Peyer's patch (tissue), 4 donors: ENCODE measurements at regions not wholly inside any gene's neighbourhood (a gene's known extent, or its start where the extent isn't known, plus 50 kb on each side); places are given as distances from the start of the nearest gene placed in this dataset.

Experiments used
- DNase-seq, 3 donors: peaks; one replicate each; pipeline ENCODE4 v3.0.0-alpha.2; 2017 to 2019
- H3K27ac ChIP-seq, 4 donors: fragments of 200-600 bp; sonication (generic); one replicate each; pipeline ENCODE4 v1.5.1; 2016 to 2019
- H3K27me3 ChIP-seq, 2 donors: fragments of 200-600 bp; sonication (generic); one replicate each; pipeline ENCODE4 v1.5.1; 2019
- H3K36me3 ChIP-seq, 3 donors: fragments of 200-600 bp; sonication (generic); one replicate each; pipeline ENCODE4 v1.5.1; 2016 to 2019
- H3K4me1 ChIP-seq, 4 donors: fragments of 200-600 bp; sonication (generic); one replicate each; pipeline ENCODE4 v1.5.1; 2016 to 2019
- H3K4me3 ChIP-seq, 4 donors: fragments of 200-600 bp; sonication (generic); 1 replicate in 3 of 4; 2 replicates in 1 of 4; pipeline ENCODE4 v1.5.1; 2016 to 2019; ENCODE audit warnings: mild to moderate bottlenecking in 1 of 4
- H3K9me3 ChIP-seq, 4 donors: fragments of 200-600 bp; sonication (generic); one replicate each; pipeline ENCODE4 v1.5.1; 2016 to 2019; ENCODE audit warnings: mild to moderate bottlenecking in 1 of 4
- CTCF ChIP-seq, 6 experiments: fragments of 450-650 bp in 4 of 6; fragments of 200-600 bp in 2 of 6; sonication (generic) in 1 of 6; IDR thresholded peaks; one replicate each; pipeline ENCODE4 v1.5.1; 2017 to 2019; ENCODE audit warnings: antibody characterized with exemption in 6 of 6, mild to moderate bottlenecking in 3 of 6, moderate library complexity in 1 of 6
- POLR2A ChIP-seq, 2 donors: fragments of 450-650 bp; IDR thresholded peaks; one replicate each; pipeline ENCODE4 v1.5.1; 2017; ENCODE audit warnings: antibody characterized with exemption in 2 of 2, mild to moderate bottlenecking in 2 of 2, moderate library complexity in 2 of 2

GRCh38 chr5:2992806-2993205 is 241.3 kb upstream of the IRX2 start:
- no peaks in the 10 kb centered on the region for H3K4me1 ChIP-seq
- H3K9me3 ChIP-seq, result no peaks in the 10 kb centered on the region
- no peaks in the 10 kb centered on the region for H3K27me3 ChIP-seq
- no peak overlapping the region for H3K27ac ChIP-seq
- no peak for TF ChIP-seq POLR2A (IDR thresholded peaks at IDR 0.05)
- TF ChIP-seq CTCF (IDR thresholded peaks at IDR 0.05), result no peak
- DNase-seq, result no peak
- no peak overlapping the region for H3K4me3 ChIP-seq
- H3K36me3 ChIP-seq, result no peaks in the 10 kb centered on the region

GRCh38 chr5:2991884-2992283 is 240.4 kb upstream of the IRX2 start:
- TF ChIP-seq CTCF (IDR thresholded peaks at IDR 0.05) (no peak), POLR2A (IDR thresholded peaks at IDR 0.05) (no peak)
- no peak overlapping the region for H3K27ac ChIP-seq

GRCh38 chr5:2989517-2989916 is 238.0 kb upstream of the IRX2 start:
- Histone ChIP-seq H3K4me1 (no peaks in the 10 kb centered on the region), H3K27me3 (no peaks in the 10 kb centered on the region), H3K9me3 (no peaks in the 10 kb centered on the region), H3K36me3 (no peaks in the 10 kb centered on the region), H3K27ac (no peak overlapping the region), H3K4me3 (no peak overlapping the region)
- DNase-seq, result no peak
- TF ChIP-seq POLR2A (IDR thresholded peaks at IDR 0.05), result no peak
- no peak for TF ChIP-seq CTCF (IDR thresholded peaks at IDR 0.05)

More at GRCh38 chr5:2991884-2992283, 240.4 kb upstream of the IRX2 start:
- Histone ChIP-seq H3K4me3 (no peak overlapping the region), H3K4me1 (no peaks in the 10 kb centered on the region), H3K27me3 (no peaks in the 10 kb centered on the region), H3K36me3 (no peaks in the 10 kb centered on the region), H3K9me3 (no peaks in the 10 kb centered on the region)
- DNase-seq, result no peak

- Histone ChIP-seq H3K27me3 (no peaks in the 10 kb centered on the region), H3K9me3 (no peaks in the 10 kb centered on the region)
- TF ChIP-seq POLR2A (IDR thresholded peaks at IDR 0.05), result no peak
- TF ChIP-seq CTCF (IDR thresholded peaks at IDR 0.05), result no peak
These were observed 234.8 kb upstream of the IRX2 start for GRCh38 chr5:2986301-2986700.

GRCh38 chr5:2985718-2986117 is 234.2 kb upstream of the IRX2 start:
- Histone ChIP-seq H3K9me3 (no peaks in the 10 kb centered on the region), H3K4me1 (no peaks in the 10 kb centered on the region), H3K4me3 (no peak overlapping the region), H3K27ac (no peak overlapping the region), H3K27me3 (no peaks in the 10 kb centered on the region), H3K36me3 (no peaks in the 10 kb centered on the region)
- TF ChIP-seq CTCF (IDR thresholded peaks at IDR 0.05) (no peak), POLR2A (IDR thresholded peaks at IDR 0.05) (no peak)
- no peak for DNase-seq

More at GRCh38 chr5:2986301-2986700, 234.8 kb upstream of the IRX2 start:
- no peaks in the 10 kb centered on the region for H3K4me1 ChIP-seq
- no peak overlapping the region for H3K4me3 ChIP-seq
- DNase-seq, result no peak
- no peak overlapping the region for H3K27ac ChIP-seq
- no peaks in the 10 kb centered on the region for H3K36me3 ChIP-seq
